ENCODE measurements at regions not wholly inside any gene's neighbourhood (a gene's known extent, or its start where the extent isn't known, plus 50 kb on each side); places are given as distances from the start of the nearest gene placed in this dataset.

- no peak overlapping the region for H3K4me2 ChIP-seq (ENCODE audit: insufficient read depth, low read length, poor library complexity, severe bottlenecking)
- no peak overlapping the region for H2AFZ ChIP-seq (ENCODE audit: low read length)
- H3K27ac ChIP-seq (replicated peaks; ENCODE audit: low read length), result no peak overlapping the region
- H3K79me1 ChIP-seq (ENCODE audit: low read depth, low read length), result no peaks in the 10 kb centered on the region
- H3K9ac ChIP-seq (ENCODE audit: low read depth, low read length, poor library complexity), result no peak overlapping the region
- no peak overlapping the region for H3K4me3 ChIP-seq (ENCODE audit: low read length in 2 of 2)
- H3K36me3 ChIP-seq (replicated peaks in 1 of 2; ENCODE audit: control insufficient read depth in 2 of 2, insufficient read depth in 2 of 2, low read length in 2 of 2), result no peaks in the 10 kb centered on the region
- peaks cover 0 to 18% (median 0%) of the 10 kb centered on the region in 3 experiments for H3K27me3 ChIP-seq (ENCODE audit: control insufficient read depth in 3 of 3, insufficient read depth in 3 of 3, low read depth in 1 of 3, low read length in 3 of 3)
- H3K14ac ChIP-seq (ENCODE audit: low read length), result no peak overlapping the region
- WGBS, 2 donors (ENCODE audit: extremely low coverage in 2 of 2, insufficient read length in 2 of 2, insufficient replicate concordance in 1 of 2), result no CpG with 5 or more reads among the region's 8 CpGs
- H3K4me1 ChIP-seq (ENCODE audit: control insufficient read depth in 2 of 2, insufficient read depth in 1 of 2, low read depth in 1 of 2, low read length in 2 of 2), result peaks cover 0 to 4% of the 10 kb centered on the region in 2 donors
- H3K23ac ChIP-seq (ENCODE audit: low read depth, low read length, poor library complexity), result no peak overlapping the region
- no peaks in the 10 kb centered on the region for H3K9me3 ChIP-seq (replicated peaks in 1 of 2; ENCODE audit: control insufficient read depth in 2 of 2, insufficient read depth in 1 of 2, low read depth in 1 of 2, low read length in 2 of 2)
- no peak overlapping the region for H4K91ac ChIP-seq (ENCODE audit: low read depth, low read length, poor library complexity)
- H2BK120ac ChIP-seq (ENCODE audit: low read depth, low read length), result no peak overlapping the region
- no peak overlapping the region for H3K4ac ChIP-seq (ENCODE audit: low read length)
- H4K8ac ChIP-seq (ENCODE audit: low read depth, low read length), result no peak overlapping the region
- no peak overlapping the region for H2BK5ac ChIP-seq (ENCODE audit: low read length)
- H2BK15ac ChIP-seq (ENCODE audit: low read length), result no peak overlapping the region
- no peak overlapping the region for H3K18ac ChIP-seq (ENCODE audit: low read length)
- H2BK12ac ChIP-seq (ENCODE audit: low read length), result no peak overlapping the region
- DNase-seq (ENCODE audit: low spot score), result no peak
- H2AK5ac ChIP-seq (ENCODE audit: low read depth, low read length), result no peak overlapping the region
Observed at GRCh38 chr13:26816881-26817280, 56.3 kb upstream of the GPR12 start.

GRCh38 chr13:26813980-26814348 is 53.4 kb upstream of the GPR12 start:
- Histone ChIP-seq H3K4me2 (ENCODE audit: insufficient read depth, low read length, poor library complexity, severe bottlenecking) (no peak overlapping the region), H3K4me1 (ENCODE audit: control insufficient read depth in 2 of 2, insufficient read depth in 1 of 2, low read depth in 1 of 2, low read length in 2 of 2) (peaks cover 0 to 4% of the 10 kb centered on the region in 2 donors), H3K4me3 (ENCODE audit: low read length in 2 of 2) (no peak overlapping the region), H4K8ac (ENCODE audit: low read depth, low read length) (no peak overlapping the region), H2BK12ac (ENCODE audit: low read length) (no peak overlapping the region), H3K36me3 (replicated peaks in 1 of 2; ENCODE audit: control insufficient read depth in 2 of 2, insufficient read depth in 2 of 2, low read length in 2 of 2) (peaks cover 0 to 2% of the 10 kb centered on the region in 2 donors), H3K23ac (ENCODE audit: low read depth, low read length, poor library complexity) (no peak overlapping the region), H2BK15ac (ENCODE audit: low read length) (no peak overlapping the region), H3K18ac (ENCODE audit: low read length) (no peak overlapping the region), H2BK120ac (ENCODE audit: low read depth, low read length) (no peak overlapping the region), H3K27me3 (ENCODE audit: control insufficient read depth in 3 of 3, insufficient read depth in 3 of 3, low read depth in 1 of 3, low read length in 3 of 3) (peaks cover 0 to 15% (median 0%) of the 10 kb centered on the region in 3 experiments), H3K14ac (ENCODE audit: low read length) (no peak overlapping the region), H2AFZ (ENCODE audit: low read length) (no peak overlapping the region), H4K91ac (ENCODE audit: low read depth, low read length, poor library complexity) (no peak overlapping the region), H3K9me3 (replicated peaks in 1 of 2; ENCODE audit: control insufficient read depth in 2 of 2, insufficient read depth in 1 of 2, low read depth in 1 of 2, low read length in 2 of 2) (no peaks in the 10 kb centered on the region), H3K9ac (ENCODE audit: low read depth, low read length, poor library complexity) (no peak overlapping the region), H3K79me1 (ENCODE audit: low read depth, low read length) (no peaks in the 10 kb centered on the region), H2AK5ac (ENCODE audit: low read depth, low read length) (no peak overlapping the region), H3K4ac (ENCODE audit: low read length) (no peak overlapping the region), H3K27ac (replicated peaks; ENCODE audit: low read length) (no peak overlapping the region), H2BK5ac (ENCODE audit: low read length) (no peak overlapping the region)
- DNase-seq (ENCODE audit: low spot score), result no peak
- no CpG with 5 or more reads among the region's 6 CpGs for WGBS, 2 donors (ENCODE audit: extremely low coverage in 2 of 2, insufficient read length in 2 of 2, insufficient replicate concordance in 1 of 2)

- no peak overlapping the region for H3K4ac ChIP-seq (ENCODE audit: low read length)
- H2BK12ac ChIP-seq (ENCODE audit: low read length), result no peak overlapping the region
- H3K18ac ChIP-seq (ENCODE audit: low read length), result no peak overlapping the region
- no peak overlapping the region for H2BK120ac ChIP-seq (ENCODE audit: low read depth, low read length)
- peaks cover 0 to 15% (median 0%) of the 10 kb centered on the region in 3 experiments for H3K27me3 ChIP-seq (ENCODE audit: control insufficient read depth in 3 of 3, insufficient read depth in 3 of 3, low read depth in 1 of 3, low read length in 3 of 3)
- no peak overlapping the region for H3K4me3 ChIP-seq (ENCODE audit: low read length in 2 of 2)
- H2BK15ac ChIP-seq (ENCODE audit: low read length), result no peak overlapping the region
- no peak overlapping the region for H2AK5ac ChIP-seq (ENCODE audit: low read depth, low read length)
- H2AFZ ChIP-seq (ENCODE audit: low read length), result no peak overlapping the region
- no peak overlapping the region for H2BK5ac ChIP-seq (ENCODE audit: low read length)
- peaks cover 0 to 4% of the 10 kb centered on the region in 2 donors for H3K4me1 ChIP-seq (ENCODE audit: control insufficient read depth in 2 of 2, insufficient read depth in 1 of 2, low read depth in 1 of 2, low read length in 2 of 2)
- no peaks in the 10 kb centered on the region for H3K79me1 ChIP-seq (ENCODE audit: low read depth, low read length)
- H4K8ac ChIP-seq (ENCODE audit: low read depth, low read length), result no peak overlapping the region
- no peak for DNase-seq (ENCODE audit: low spot score)
- no peak overlapping the region for H3K4me2 ChIP-seq (ENCODE audit: insufficient read depth, low read length, poor library complexity, severe bottlenecking)
- no CpG with 5 or more reads among the region's 10 CpGs for WGBS, 2 donors (ENCODE audit: extremely low coverage in 2 of 2, insufficient read length in 2 of 2, insufficient replicate concordance in 1 of 2)
- H3K9me3 ChIP-seq (replicated peaks in 1 of 2; ENCODE audit: control insufficient read depth in 2 of 2, insufficient read depth in 1 of 2, low read depth in 1 of 2, low read length in 2 of 2), result no peaks in the 10 kb centered on the region
- H3K14ac ChIP-seq (ENCODE audit: low read length), result no peak overlapping the region
- H3K9ac ChIP-seq (ENCODE audit: low read depth, low read length, poor library complexity), result no peak overlapping the region
- H3K27ac ChIP-seq (replicated peaks; ENCODE audit: low read length), result no peak overlapping the region
- no peak overlapping the region for H4K91ac ChIP-seq (ENCODE audit: low read depth, low read length, poor library complexity)
- no peak overlapping the region for H3K23ac ChIP-seq (ENCODE audit: low read depth, low read length, poor library complexity)
- peaks cover 0 to 2% of the 10 kb centered on the region in 2 donors for H3K36me3 ChIP-seq (replicated peaks in 1 of 2; ENCODE audit: control insufficient read depth in 2 of 2, insufficient read depth in 2 of 2, low read length in 2 of 2)
Observed at GRCh38 chr13:26813321-26813979, 52.9 kb upstream of the GPR12 start.

GRCh38 chr13:26811581-26811980 is 51.0 kb upstream of the GPR12 start:
- Histone ChIP-seq H2BK5ac (ENCODE audit: low read length) (no peak overlapping the region), H3K23ac (ENCODE audit: low read depth, low read length, poor library complexity) (no peak overlapping the region), H3K14ac (ENCODE audit: low read length) (no peak overlapping the region), H2AK5ac (ENCODE audit: low read depth, low read length) (no peak overlapping the region), H3K27me3 (ENCODE audit: control insufficient read depth in 3 of 3, insufficient read depth in 3 of 3, low read depth in 1 of 3, low read length in 3 of 3) (peaks cover 0 to 15% (median 0%) of the 10 kb centered on the region in 3 experiments), H4K91ac (ENCODE audit: low read depth, low read length, poor library complexity) (no peak overlapping the region), H3K4ac (ENCODE audit: low read length) (no peak overlapping the region), H3K79me1 (ENCODE audit: low read depth, low read length) (no peaks in the 10 kb centered on the region), H2BK15ac (ENCODE audit: low read length) (no peak overlapping the region), H2BK12ac (ENCODE audit: low read length) (no peak overlapping the region), H4K8ac (ENCODE audit: low read depth, low read length) (no peak overlapping the region), H3K18ac (ENCODE audit: low read length) (no peak overlapping the region), H3K9ac (ENCODE audit: low read depth, low read length, poor library complexity) (no peak overlapping the region), H3K27ac (replicated peaks; ENCODE audit: low read length) (no peak overlapping the region), H2AFZ (ENCODE audit: low read length) (no peak overlapping the region), H3K4me2 (ENCODE audit: insufficient read depth, low read length, poor library complexity, severe bottlenecking) (no peak overlapping the region), H3K4me1 (ENCODE audit: control insufficient read depth in 2 of 2, insufficient read depth in 1 of 2, low read depth in 1 of 2, low read length in 2 of 2) (peaks cover 0 to 4% of the 10 kb centered on the region in 2 donors), H3K9me3 (replicated peaks in 1 of 2; ENCODE audit: control insufficient read depth in 2 of 2, insufficient read depth in 1 of 2, low read depth in 1 of 2, low read length in 2 of 2) (no peaks in the 10 kb centered on the region), H3K4me3 (ENCODE audit: low read length in 2 of 2) (no peak overlapping the region), H3K36me3 (replicated peaks in 1 of 2; ENCODE audit: control insufficient read depth in 2 of 2, insufficient read depth in 2 of 2, low read length in 2 of 2) (peaks cover 0 to 2% of the 10 kb centered on the region in 2 donors), H2BK120ac (ENCODE audit: low read depth, low read length) (no peak overlapping the region)
- no peak for DNase-seq (ENCODE audit: low spot score)
- no CpG with 5 or more reads among the region's 3 CpGs for WGBS, 2 donors (ENCODE audit: extremely low coverage in 2 of 2, insufficient read length in 2 of 2, insufficient replicate concordance in 1 of 2)

All from neuronal stem cell (in vitro differentiated cells).